Keratinocyte (primary cell): ENCODE measurements at regions not wholly inside any gene's neighbourhood (a gene's known extent, or its start where the extent isn't known, plus 50 kb on each side); places are given as distances from the start of the nearest gene placed in this dataset.

Experiments used
- DNase-seq: peaks from one replicate; pipeline ENCODE4 v3.0.0-alpha.2; 2011; ENCODE audit warnings: low read depth, missing footprints, low spot score
- FAIRE-seq: peaks from 2 replicates; lab custom pipeline; 2011; peaks lifted over from hg19 to GRCh38; lab: Jason Lieb, UNC
- H2AFZ ChIP-seq: 2 replicates; pipeline ENCODE4 v1.6.0; 2012; ENCODE audit warnings: low read length, control low read depth, inconsistent platforms; ENCODE audit not compliant: control insufficient read depth
- H3K27ac ChIP-seq: 2 replicates; pipeline ENCODE4 v1.5.1; 2011; ENCODE audit warnings: low read length; ENCODE audit not compliant: control insufficient read depth, insufficient read depth
- H3K27me3 ChIP-seq: 3 replicates; pipeline ENCODE4 v1.6.0; 2011; ENCODE audit warnings: low read length; ENCODE audit not compliant: control insufficient read depth, insufficient read depth; ENCODE audit errors: extremely low read depth
- H3K36me3 ChIP-seq, 2 experiments: 2 replicates in 1 of 2; 3 replicates in 1 of 2; pipeline ENCODE4 v1.5.1; 2011; ENCODE audit warnings: low read length in 2 of 2, mild to moderate bottlenecking in 1 of 2; ENCODE audit not compliant: control insufficient read depth in 2 of 2, insufficient read depth in 2 of 2; ENCODE audit errors: extremely low read depth in 1 of 2
- H3K4me1 ChIP-seq: 3 replicates; pipeline ENCODE4 v1.5.1; 2011; ENCODE audit warnings: low read length; ENCODE audit not compliant: control insufficient read depth, insufficient read depth; ENCODE audit errors: extremely low read depth
- H3K4me2 ChIP-seq: 3 replicates; pipeline ENCODE4 v1.6.0; 2011; ENCODE audit warnings: low read depth, low read length; ENCODE audit not compliant: control insufficient read depth, insufficient read depth; ENCODE audit errors: extremely low read depth
- H3K4me3 ChIP-seq, 3 experiments: fragments of 200-600 bp in 1 of 3; sonication (generic) in 1 of 3; 2 replicates in 2 of 3; 3 replicates in 1 of 3; pipeline ENCODE4 v1.5.1; 2011 to 2016; ENCODE audit warnings: low read length in 3 of 3, mild to moderate bottlenecking in 3 of 3, control low read depth in 2 of 3, inconsistent platforms in 1 of 3, low read depth in 1 of 3, mixed read lengths in 1 of 3, mixed run types in 1 of 3, moderate library complexity in 1 of 3; ENCODE audit not compliant: control insufficient read depth in 2 of 3, insufficient read depth in 2 of 3; ENCODE audit errors: extremely low read depth in 1 of 3
- H3K79me2 ChIP-seq: 2 replicates; pipeline ENCODE4 v1.6.0; 2012; ENCODE audit warnings: low read length; ENCODE audit not compliant: control insufficient read depth, insufficient read depth
- H3K9ac ChIP-seq: 3 replicates; pipeline ENCODE4 v1.6.0; 2011; ENCODE audit warnings: low read length; ENCODE audit not compliant: control insufficient read depth, insufficient read depth; ENCODE audit errors: extremely low read depth
- H3K9me1 ChIP-seq: 3 replicates; pipeline ENCODE4 v1.6.0; 2011; ENCODE audit warnings: low read length; ENCODE audit not compliant: control insufficient read depth, insufficient read depth; ENCODE audit errors: extremely low read depth
- H3K9me3 ChIP-seq: 2 replicates; pipeline ENCODE4 v1.5.1; 2012; ENCODE audit warnings: low read depth, low read length; ENCODE audit not compliant: control insufficient read depth
- H4K20me1 ChIP-seq: 3 replicates; pipeline ENCODE4 v1.6.0; 2011; ENCODE audit warnings: low read length; ENCODE audit not compliant: control insufficient read depth, insufficient read depth; ENCODE audit errors: extremely low read depth
- CTCF ChIP-seq, 3 experiments: IDR thresholded peaks in 1 of 3; conservative IDR thresholded peaks in 1 of 3; optimal IDR thresholded peaks in 1 of 3; 2 replicates in 2 of 3; 3 replicates in 1 of 3; pipeline versions ENCODE3 to v1.5.1; 2011; ENCODE audit warnings: low read length in 3 of 3, mild to moderate bottlenecking in 3 of 3, moderate library complexity in 2 of 3, control low read depth in 1 of 3, inconsistent platforms in 1 of 3; ENCODE audit not compliant: insufficient read depth in 2 of 3; ENCODE audit errors: extremely low read depth in 1 of 3
- EZH2 ChIP-seq: IDR thresholded peaks from one replicate; pipeline ENCODE4 v1.6.1; 2012; ENCODE audit warnings: inconsistent platforms, mild to moderate bottlenecking, low read length, moderate library complexity
- dilution Hi-C: fragments of 300-500 bp; cut with MboI; formaldehyde crosslinking; loops from one replicate; pipeline ENCODE4 v1.7.0; 2020; ENCODE audit warnings: low sequenced_read_pairs; ENCODE audit not compliant: extremely low pct_ligation_motif_present

- no peaks in the 10 kb centered on the region for H3K9me3 ChIP-seq
- FAIRE-seq, result no peak
- no peaks in the 10 kb centered on the region for H3K27me3 ChIP-seq
- H3K4me1 ChIP-seq, result no peaks in the 10 kb centered on the region
- H3K27ac ChIP-seq, result no peak overlapping the region
- no peaks in the 10 kb centered on the region for H3K9me1 ChIP-seq
- H3K9ac ChIP-seq, result no peak overlapping the region
- TF ChIP-seq EZH2, result no peak
- TF ChIP-seq CTCF (optimal IDR thresholded peaks at IDR 0.05 in 1 of 3, IDR thresholded peaks at IDR 0.05 in 1 of 3, conservative IDR thresholded peaks at IDR 0.05 in 1 of 3; ENCODE audit: extremely low read depth in 1 of 3, insufficient read depth in 2 of 3, low read length in 3 of 3), result no peak
- dilution Hi-C loops, result no loop called here
- H3K36me3 ChIP-seq, result no peaks in the 10 kb centered on the region
- no peaks in the 10 kb centered on the region for H3K79me2 ChIP-seq
- no peaks in the 10 kb centered on the region for H4K20me1 ChIP-seq
- no peak overlapping the region for H3K4me3 ChIP-seq
- no peak overlapping the region for H2AFZ ChIP-seq
- no peak for DNase-seq
- no peak overlapping the region for H3K4me2 ChIP-seq
These were observed 507.7 kb downstream of the IGSF11 start for GRCh38 chr3:118526758-118527513.

GRCh38 chr3:118527514-118528044, 507.1 kb downstream of the IGSF11 start:
- Histone ChIP-seq H2AFZ (no peak overlapping the region), H3K4me2 (no peak overlapping the region), H3K79me2 (no peaks in the 10 kb centered on the region), H3K9me1 (no peaks in the 10 kb centered on the region), H3K27me3 (no peaks in the 10 kb centered on the region), H4K20me1 (no peaks in the 10 kb centered on the region), H3K4me1 (no peaks in the 10 kb centered on the region), H3K36me3 (no peaks in the 10 kb centered on the region), H3K4me3 (no peak overlapping the region), H3K9ac (no peak overlapping the region), H3K27ac (no peak overlapping the region), H3K9me3 (no peaks in the 10 kb centered on the region)
- dilution Hi-C loops, result no loop called here
- no peak for DNase-seq
- TF ChIP-seq CTCF (optimal IDR thresholded peaks at IDR 0.05 in 1 of 3, IDR thresholded peaks at IDR 0.05 in 1 of 3, conservative IDR thresholded peaks at IDR 0.05 in 1 of 3; ENCODE audit: extremely low read depth in 1 of 3, insufficient read depth in 2 of 3, low read length in 3 of 3) (no peak), EZH2 (no peak)
- no peak for FAIRE-seq
